Omental fat pad (tissue), 3 donors: ENCODE measurements at regions not wholly inside any gene's neighbourhood (a gene's known extent, or its start where the extent isn't known, plus 50 kb on each side); places are given as distances from the start of the nearest gene placed in this dataset.

Experiments
- ATAC-seq: fragments of 150-250 bp; one replicate; pipeline ENCODE4 v1.9.1; 2016; ENCODE audit warnings: mild to moderate bottlenecking, moderate library complexity; ENCODE audit not compliant: low FRiP score
- DNase-seq: peaks from one replicate; pipeline ENCODE4 v3.0.0-alpha.2; 2019; ENCODE audit warnings: low spot score
- CTCF ChIP-seq, 3 donors: fragments of 450-650 bp; IDR thresholded peaks; one replicate each; pipeline ENCODE4 v1.5.1; 2016 to 2017; ENCODE audit warnings: antibody characterized with exemption in 3 of 3, mild to moderate bottlenecking in 3 of 3, moderate library complexity in 2 of 3

- ATAC-seq: no peak
Measured at GRCh38 chr21:36627242-36627641, 71.7 kb upstream of the SIM2 start.

GRCh38 chr21:36628106-36628505, 70.8 kb upstream of the SIM2 start:
- DNase-seq: no peak
- no peak for TF ChIP-seq CTCF (IDR thresholded peaks at IDR 0.05)
- ATAC-seq: no peak

More at GRCh38 chr21:36627242-36627641, 71.7 kb upstream of the SIM2 start:
- DNase-seq: no peak
- no peak for TF ChIP-seq CTCF (IDR thresholded peaks at IDR 0.05)

- ATAC-seq (no peak), DNase-seq (no peak)
- TF ChIP-seq CTCF (IDR thresholded peaks at IDR 0.05): no peak
Measured at GRCh38 chr21:36628761-36629460, 70.0 kb upstream of the SIM2 start.

GRCh38 chr21:36630485-36631206, 68.3 kb upstream of the SIM2 start:
- DNase-seq: peak; percentile 49

GRCh38 chr21:36636016-36636415, 62.9 kb upstream of the SIM2 start:
- no peak for ATAC-seq
- DNase-seq: no peak
- no peak for TF ChIP-seq CTCF (IDR thresholded peaks at IDR 0.05)

More at GRCh38 chr21:36630485-36631206, 68.3 kb upstream of the SIM2 start:
- peak in 1 of 3 donors; percentile 48 for TF ChIP-seq CTCF (IDR thresholded peaks at IDR 0.05)
- no peak for ATAC-seq

- DNase-seq (no peak), ATAC-seq (no peak)
- no peak for TF ChIP-seq CTCF (IDR thresholded peaks at IDR 0.05)
Measured at GRCh38 chr21:36636439-36636838, 62.5 kb upstream of the SIM2 start.

- no peak for DNase-seq
- TF ChIP-seq CTCF (IDR thresholded peaks at IDR 0.05): no peak
- ATAC-seq: no peak
Measured at GRCh38 chr21:36639769-36640168, 59.1 kb upstream of the SIM2 start.
